ENCODE measurements at regions not wholly inside any gene's neighbourhood (a gene's known extent, or its start where the extent isn't known, plus 50 kb on each side); places are given as distances from the start of the nearest gene placed in this dataset.

GRCh38 chrX:146055733-146056132, 238.1 kb downstream of the SLITRK2 start:
- H3K4ac ChIP-seq (ENCODE audit: low read depth, low read length): no peak overlapping the region
- no peak overlapping the region for H3K9ac ChIP-seq (ENCODE audit: extremely low read depth, insufficient read length, low read length)
- H2BK15ac ChIP-seq (ENCODE audit: low read depth, low read length): no peak overlapping the region
- peaks cover 44% of the 10 kb centered on the region for H3K9me3 ChIP-seq (ENCODE audit: control insufficient read depth, low read depth, low read length)
- H4K91ac ChIP-seq (ENCODE audit: insufficient read length, low read depth, low read length): no peak overlapping the region
- H3K23me2 ChIP-seq (ENCODE audit: insufficient read length, low read depth, low read length, poor library complexity, severe bottlenecking): no peaks in the 10 kb centered on the region
- H2AK5ac ChIP-seq (ENCODE audit: insufficient read length, low read length): no peak overlapping the region
- H3K36me3 Mint-ChIP-seq (ENCODE audit: insufficient read depth in 1 of 3, low read depth in 3 of 3): peaks cover 0 to 2% (median 0%) of the 10 kb centered on the region in 3 experiments; a peak in 2 of 7 replicates
- no peak for DNase-seq
- no peak overlapping the region for H3K23ac ChIP-seq (ENCODE audit: insufficient read length, low read depth, low read length)
- H3K4me1 Mint-ChIP-seq: no peaks in the 10 kb centered on the region
- no peak overlapping the region for H4K8ac ChIP-seq (replicated peaks; ENCODE audit: insufficient read length, low read depth, low read length)
- no peak overlapping the region for H3K27ac ChIP-seq (ENCODE audit: insufficient read length, low read depth, low read length)
- no peaks in the 10 kb centered on the region for H3K79me2 ChIP-seq (ENCODE audit: insufficient read depth, low read length)
- no peak overlapping the region for H3T11ph ChIP-seq (ENCODE audit: low read length)
- H3K79me1 ChIP-seq (ENCODE audit: insufficient read depth, low read depth, low read length, poor library complexity, severe bottlenecking): no peaks in the 10 kb centered on the region
- H3K27me3 Mint-ChIP-seq (ENCODE audit: low read depth): no peaks in the 10 kb centered on the region
- H3K27ac Mint-ChIP-seq: no peak overlapping the region
- no peak overlapping the region for H2BK5ac ChIP-seq (ENCODE audit: insufficient read length, low read length)
- H4K5ac ChIP-seq (ENCODE audit: insufficient read length, low read depth, low read length): no peak overlapping the region
- H2BK12ac ChIP-seq (ENCODE audit: insufficient read length, low read depth, low read length): no peak overlapping the region
- peaks cover 65 to 72% of the 10 kb centered on the region in 2 experiments for H3K9me3 Mint-ChIP-seq
- no peaks in the 10 kb centered on the region for H3K27me3 ChIP-seq (ENCODE audit: insufficient read depth, low read length)
- no peak overlapping the region for H2BK120ac ChIP-seq (ENCODE audit: low read depth, low read length, poor library complexity, severe bottlenecking)
- H4K20me1 ChIP-seq (ENCODE audit: control insufficient read depth, insufficient read depth, insufficient read length): no peaks in the 10 kb centered on the region
- H3K4me3 Mint-ChIP-seq: no peak overlapping the region
- H3K4me1 ChIP-seq (ENCODE audit: insufficient read depth, low read length): no peaks in the 10 kb centered on the region
- H3K56ac ChIP-seq (ENCODE audit: insufficient read length, low read depth, low read length): no peak overlapping the region
- no CpG with 5 or more reads among the region's 2 CpGs for WGBS (ENCODE audit: extremely low coverage, insufficient read length, low lambda C conversion rate)
- no peak overlapping the region for H3K4me2 ChIP-seq (ENCODE audit: insufficient read depth, insufficient read length, low read length)
- no peak overlapping the region for H2BK20ac ChIP-seq (ENCODE audit: low read depth, low read length, poor library complexity, severe bottlenecking)
- no peak overlapping the region for H3K18ac ChIP-seq (ENCODE audit: insufficient read length, low read depth, low read length)
- no peak overlapping the region for H3K14ac ChIP-seq (ENCODE audit: insufficient read depth, low read length)
- H2AFZ ChIP-seq (ENCODE audit: low read length): no peak overlapping the region
- TF ChIP-seq, protein P1, sequence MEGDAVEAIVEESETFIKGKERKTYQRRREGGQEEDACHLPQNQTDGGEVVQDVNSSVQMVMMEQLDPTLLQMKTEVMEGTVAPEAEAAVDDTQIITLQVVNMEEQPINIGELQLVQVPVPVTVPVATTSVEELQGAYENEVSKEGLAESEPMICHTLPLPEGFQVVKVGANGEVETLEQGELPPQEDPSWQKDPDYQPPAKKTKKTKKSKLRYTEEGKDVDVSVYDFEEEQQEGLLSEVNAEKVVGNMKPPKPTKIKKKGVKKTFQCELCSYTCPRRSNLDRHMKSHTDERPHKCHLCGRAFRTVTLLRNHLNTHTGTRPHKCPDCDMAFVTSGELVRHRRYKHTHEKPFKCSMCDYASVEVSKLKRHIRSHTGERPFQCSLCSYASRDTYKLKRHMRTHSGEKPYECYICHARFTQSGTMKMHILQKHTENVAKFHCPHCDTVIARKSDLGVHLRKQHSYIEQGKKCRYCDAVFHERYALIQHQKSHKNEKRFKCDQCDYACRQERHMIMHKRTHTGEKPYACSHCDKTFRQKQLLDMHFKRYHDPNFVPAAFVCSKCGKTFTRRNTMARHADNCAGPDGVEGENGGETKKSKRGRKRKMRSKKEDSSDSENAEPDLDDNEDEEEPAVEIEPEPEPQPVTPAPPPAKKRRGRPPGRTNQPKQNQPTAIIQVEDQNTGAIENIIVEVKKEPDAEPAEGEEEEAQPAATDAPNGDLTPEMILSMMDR (conservative IDR thresholded peaks at IDR 0.05): no peak

Measured in H9 (cell line).